ENCODE measurements at regions not wholly inside any gene's neighbourhood (a gene's known extent, or its start where the extent isn't known, plus 50 kb on each side); places are given as distances from the start of the nearest gene placed in this dataset.

GRCh38 chr5:113825176-113825575 is 311.7 kb downstream of the YTHDC2 start:
- Histone ChIP-seq H3K4me1 (no peaks in the 10 kb centered on the region), H3K36me3 (no peaks in the 10 kb centered on the region), H3K27me3 (no peaks in the 10 kb centered on the region), H3K4me3 (no peak overlapping the region), H3K27ac (no peak overlapping the region), H3K9me3 (no peaks in the 10 kb centered on the region)
- no peak for TF ChIP-seq POLR2AphosphoS5 (IDR thresholded peaks at IDR 0.05)
- TF ChIP-seq, protein P1, sequence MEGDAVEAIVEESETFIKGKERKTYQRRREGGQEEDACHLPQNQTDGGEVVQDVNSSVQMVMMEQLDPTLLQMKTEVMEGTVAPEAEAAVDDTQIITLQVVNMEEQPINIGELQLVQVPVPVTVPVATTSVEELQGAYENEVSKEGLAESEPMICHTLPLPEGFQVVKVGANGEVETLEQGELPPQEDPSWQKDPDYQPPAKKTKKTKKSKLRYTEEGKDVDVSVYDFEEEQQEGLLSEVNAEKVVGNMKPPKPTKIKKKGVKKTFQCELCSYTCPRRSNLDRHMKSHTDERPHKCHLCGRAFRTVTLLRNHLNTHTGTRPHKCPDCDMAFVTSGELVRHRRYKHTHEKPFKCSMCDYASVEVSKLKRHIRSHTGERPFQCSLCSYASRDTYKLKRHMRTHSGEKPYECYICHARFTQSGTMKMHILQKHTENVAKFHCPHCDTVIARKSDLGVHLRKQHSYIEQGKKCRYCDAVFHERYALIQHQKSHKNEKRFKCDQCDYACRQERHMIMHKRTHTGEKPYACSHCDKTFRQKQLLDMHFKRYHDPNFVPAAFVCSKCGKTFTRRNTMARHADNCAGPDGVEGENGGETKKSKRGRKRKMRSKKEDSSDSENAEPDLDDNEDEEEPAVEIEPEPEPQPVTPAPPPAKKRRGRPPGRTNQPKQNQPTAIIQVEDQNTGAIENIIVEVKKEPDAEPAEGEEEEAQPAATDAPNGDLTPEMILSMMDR (IDR thresholded peaks at IDR 0.05): no peak
- no peak for TF ChIP-seq POLR2A (IDR thresholded peaks at IDR 0.05)
- no peak for DNase-seq (ENCODE audit: low spot score in 2 of 2)
- intact Hi-C loops (cut with DNase I; ENCODE audit: low total_unique reads): no loop called here

GRCh38 chr5:113846941-113847340 is 333.4 kb downstream of the YTHDC2 start:
- no peaks in the 10 kb centered on the region for H3K9me3 ChIP-seq
- no peaks in the 10 kb centered on the region for H3K27me3 ChIP-seq
- intact Hi-C loops (cut with DNase I; ENCODE audit: low total_unique reads): no loop called here
- no peak for TF ChIP-seq POLR2A (IDR thresholded peaks at IDR 0.05)
- TF ChIP-seq, protein P1 (IDR thresholded peaks at IDR 0.05): no peak
- TF ChIP-seq POLR2AphosphoS5 (IDR thresholded peaks at IDR 0.05): no peak
- H3K4me1 ChIP-seq: no peaks in the 10 kb centered on the region
- H3K36me3 ChIP-seq: no peaks in the 10 kb centered on the region
- no peak overlapping the region for H3K27ac ChIP-seq
- DNase-seq (ENCODE audit: low spot score in 2 of 2): no peak
- no peak overlapping the region for H3K4me3 ChIP-seq

DNA sequence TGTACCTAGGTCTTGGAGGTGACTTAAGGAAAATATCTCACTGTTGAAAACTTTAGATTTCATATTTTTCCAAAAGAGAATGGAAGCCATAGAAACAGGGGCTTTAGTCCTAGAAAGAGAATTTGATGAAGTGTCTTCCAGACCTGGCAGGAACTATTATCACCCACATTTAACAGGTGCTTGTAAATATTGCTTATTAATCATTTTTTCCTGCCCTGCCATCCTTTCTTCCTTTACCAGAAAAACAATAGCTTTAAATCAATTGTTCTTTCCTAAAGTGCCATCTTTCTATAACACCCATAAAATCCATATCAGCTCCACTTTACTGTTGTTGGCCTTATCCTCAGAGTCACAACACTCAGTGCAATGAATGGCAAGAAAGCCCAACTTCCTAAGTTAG is 350.9 kb downstream of the YTHDC2 start:
- Histone ChIP-seq H3K4me3 (no peak overlapping the region), H3K36me3 (no peaks in the 10 kb centered on the region), H3K9me3 (no peaks in the 10 kb centered on the region), H3K27me3 (no peaks in the 10 kb centered on the region), H3K27ac (no peak overlapping the region), H3K4me1 (no peaks in the 10 kb centered on the region)
- DNase-seq (ENCODE audit: low spot score in 2 of 2): no peak
- intact Hi-C loops (cut with DNase I; ENCODE audit: low total_unique reads): no loop called here
- TF ChIP-seq, protein P1 (IDR thresholded peaks at IDR 0.05): no peak
- TF ChIP-seq POLR2A (IDR thresholded peaks at IDR 0.05) (no peak), POLR2AphosphoS5 (IDR thresholded peaks at IDR 0.05) (no peak)

GRCh38 chr5:113866763-113867162 is 353.3 kb downstream of the YTHDC2 start:
- H3K36me3 ChIP-seq: no peaks in the 10 kb centered on the region
- peaks cover 0 to 7% of the 10 kb centered on the region in 2 donors for H3K27me3 ChIP-seq
- H3K27ac ChIP-seq: no peak overlapping the region
- H3K4me3 ChIP-seq: no peak overlapping the region
- no peak for TF ChIP-seq POLR2AphosphoS5 (IDR thresholded peaks at IDR 0.05)
- no peak for TF ChIP-seq POLR2A (IDR thresholded peaks at IDR 0.05)
- TF ChIP-seq, protein P1 (IDR thresholded peaks at IDR 0.05): no peak
- intact Hi-C loops (cut with DNase I; ENCODE audit: low total_unique reads): no loop called here
- no peaks in the 10 kb centered on the region for H3K4me1 ChIP-seq
- no peak for DNase-seq (ENCODE audit: low spot score in 2 of 2)
- no peaks in the 10 kb centered on the region for H3K9me3 ChIP-seq

- H3K4me1 ChIP-seq: no peaks in the 10 kb centered on the region
- H3K36me3 ChIP-seq: no peaks in the 10 kb centered on the region
- DNase-seq (ENCODE audit: low spot score in 2 of 2): no peak
- peaks cover 0 to 7% of the 10 kb centered on the region in 2 donors for H3K27me3 ChIP-seq
- intact Hi-C loops (cut with DNase I; ENCODE audit: low total_unique reads): no loop called here
- no peaks in the 10 kb centered on the region for H3K9me3 ChIP-seq
- TF ChIP-seq POLR2AphosphoS5 (IDR thresholded peaks at IDR 0.05) (no peak), POLR2A (IDR thresholded peaks at IDR 0.05) (no peak)
- TF ChIP-seq, protein P1 (IDR thresholded peaks at IDR 0.05): no peak
- H3K27ac ChIP-seq: no peak overlapping the region
- H3K4me3 ChIP-seq: no peak overlapping the region
Measured at GRCh38 chr5:113869611-113870010, 356.1 kb downstream of the YTHDC2 start.

Data from breast epithelium (tissue), 4 donors.